ENCODE measurements at regions not wholly inside any gene's neighbourhood (a gene's known extent, or its start where the extent isn't known, plus 50 kb on each side); places are given as distances from the start of the nearest gene placed in this dataset.

- Histone ChIP-seq H3K27ac (no peak overlapping the region), H3K9me3 (peaks cover 0 to 3% (median 0%) of the 10 kb centered on the region in 12 donors), H3K4me1 (no peaks in the 10 kb centered on the region), H3K27me3 (no peaks in the 10 kb centered on the region), H3K4me3 (no peak overlapping the region), H3K36me3 (no peaks in the 10 kb centered on the region)
- 57 to 69% (median 65%) methylated on average over 4 of the region's 4 CpGs for WGBS, 4 donors
- no peak for ATAC-seq
- no peak for TF ChIP-seq CTCF (IDR thresholded peaks at IDR 0.05)
- no peak for TF ChIP-seq POLR2A (IDR thresholded peaks at IDR 0.05)
- no peak for DNase-seq
- intact Hi-C loops (cut with DNase I), result no loop called here
These were observed 1216.1 kb upstream of the FAM98A start for GRCh38 chr2:34815052-34815741.

- Histone ChIP-seq H3K9me3 (no peaks in the 10 kb centered on the region), H3K4me3 (no peak overlapping the region), H3K4me1 (no peaks in the 10 kb centered on the region), H3K36me3 (no peaks in the 10 kb centered on the region), H3K27ac (no peak overlapping the region), H3K27me3 (no peaks in the 10 kb centered on the region)
- no peak for ATAC-seq
- intact Hi-C loops (cut with DNase I), result no loop called here
- no peak for TF ChIP-seq POLR2A (IDR thresholded peaks at IDR 0.05)
- no peak for TF ChIP-seq CTCF (IDR thresholded peaks at IDR 0.05)
- WGBS, 4 donors, result 67 to 79% (median 72%) methylated on average over 2 of the region's 2 CpGs
- DNase-seq, result no peak
These were observed 1211.4 kb upstream of the FAM98A start for GRCh38 chr2:34810456-34810855.

GRCh38 chr2:34808426-34808825 lies 1209.3 kb upstream of the FAM98A start:
- TF ChIP-seq POLR2A (IDR thresholded peaks at IDR 0.05), result no peak
- TF ChIP-seq CTCF (IDR thresholded peaks at IDR 0.05), result no peak
- DNase-seq (no peak), ATAC-seq (no peak)
- H3K27ac ChIP-seq, result no peak overlapping the region
- 60 to 65% (median 61%) methylated on average over 3 of the region's 3 CpGs for WGBS, 4 donors
- no peaks in the 10 kb centered on the region for H3K9me3 ChIP-seq
- no peak overlapping the region for H3K4me3 ChIP-seq
- no peaks in the 10 kb centered on the region for H3K36me3 ChIP-seq
- H3K27me3 ChIP-seq, result no peaks in the 10 kb centered on the region
- H3K4me1 ChIP-seq, result no peaks in the 10 kb centered on the region
- intact Hi-C loops (cut with DNase I), result no loop called here

DNA sequence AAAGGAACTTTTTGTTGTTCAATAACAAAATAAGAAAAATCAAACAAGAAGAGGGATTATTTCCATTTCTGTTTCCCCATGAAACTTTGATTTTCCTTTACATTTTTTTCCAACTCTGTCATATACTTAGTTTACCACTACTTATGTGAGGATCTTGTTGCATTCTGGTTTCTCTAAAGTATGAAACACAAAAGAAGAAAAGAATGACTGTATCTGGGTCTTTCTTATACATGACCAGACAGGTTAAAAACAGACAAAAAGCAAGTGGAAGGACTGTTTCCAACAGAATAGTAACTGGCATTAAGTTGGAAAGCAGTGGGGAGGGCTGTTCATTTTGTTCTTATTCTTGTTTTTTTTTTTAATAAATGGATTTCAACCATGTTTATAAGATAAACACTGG lies 1207.8 kb upstream of the FAM98A start:
- H3K36me3 ChIP-seq, result no peaks in the 10 kb centered on the region
- H3K4me1 ChIP-seq, result no peaks in the 10 kb centered on the region
- no peak for DNase-seq
- intact Hi-C loops (cut with DNase I), result no loop called here
- ATAC-seq, result no peak
- TF ChIP-seq POLR2A (IDR thresholded peaks at IDR 0.05), result no peak
- no peak for TF ChIP-seq CTCF (IDR thresholded peaks at IDR 0.05)
- no peaks in the 10 kb centered on the region for H3K9me3 ChIP-seq
- H3K27me3 ChIP-seq, result no peaks in the 10 kb centered on the region
- H3K27ac ChIP-seq, result no peak overlapping the region
- H3K4me3 ChIP-seq, result no peak overlapping the region
